ENCODE measurements at regions not wholly inside any gene's neighbourhood (a gene's known extent, or its start where the extent isn't known, plus 50 kb on each side); places are given as distances from the start of the nearest gene placed in this dataset.
"Not testable (repeated sequence)": the region's sequence is repeated elsewhere in the genome, so short reads cannot be mapped to it uniquely, and the experiment has no call there.

DNA sequence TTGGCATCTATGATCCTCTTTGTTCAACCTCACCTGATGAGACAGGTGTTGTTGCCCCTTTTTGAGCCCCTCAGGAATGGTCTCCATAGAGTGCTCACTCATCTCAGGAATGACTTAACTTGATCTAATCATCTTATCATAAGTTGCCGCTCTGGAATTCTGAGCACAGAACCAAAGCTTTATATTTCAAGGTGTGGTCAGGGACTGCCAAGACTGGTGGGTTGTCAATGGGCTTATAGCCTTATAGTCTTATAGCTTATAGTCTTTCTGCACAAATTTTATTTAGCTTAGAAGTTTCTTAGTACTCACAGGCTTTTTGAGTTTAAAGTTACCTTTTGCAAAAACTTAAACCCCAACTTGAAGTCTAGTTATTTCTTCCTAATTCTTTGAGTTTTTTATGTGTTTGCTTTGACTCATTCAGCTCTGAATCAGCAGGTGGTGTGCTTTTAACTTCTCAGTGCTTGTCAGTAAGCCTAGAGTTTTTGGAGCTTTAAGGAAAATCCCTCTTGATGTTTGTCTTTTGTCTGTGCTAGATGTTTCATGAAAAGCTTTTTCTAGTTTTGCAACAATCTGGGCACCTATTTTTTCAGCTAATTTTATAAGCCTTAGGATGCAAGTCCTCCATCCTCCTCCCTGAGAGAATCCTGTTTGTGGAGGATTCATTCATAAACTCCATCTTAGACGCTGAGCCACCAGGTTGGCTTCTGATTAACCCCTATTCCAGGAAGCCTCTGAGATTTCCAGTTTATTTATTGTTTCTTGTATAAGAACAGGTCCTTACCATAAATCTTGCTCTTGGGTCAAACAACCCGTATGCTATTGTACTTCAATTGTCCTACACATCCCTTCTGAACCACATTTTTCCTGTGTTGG lies 72.3 kb upstream of the SSTR4 start:
- H3K27me3 ChIP-seq, result peaks cover 5% of the 10 kb centered on the region
- no peaks in the 10 kb centered on the region for H3K36me3 ChIP-seq (replicated peaks in 1 of 2)
- DNase-seq, result no peak
- 69 to 76% (median 71%) methylated on average over 3 of the region's 3 CpGs for WGBS, 4 donors
- no peak overlapping the region for H3K4me3 ChIP-seq
- TF ChIP-seq, protein P1, sequence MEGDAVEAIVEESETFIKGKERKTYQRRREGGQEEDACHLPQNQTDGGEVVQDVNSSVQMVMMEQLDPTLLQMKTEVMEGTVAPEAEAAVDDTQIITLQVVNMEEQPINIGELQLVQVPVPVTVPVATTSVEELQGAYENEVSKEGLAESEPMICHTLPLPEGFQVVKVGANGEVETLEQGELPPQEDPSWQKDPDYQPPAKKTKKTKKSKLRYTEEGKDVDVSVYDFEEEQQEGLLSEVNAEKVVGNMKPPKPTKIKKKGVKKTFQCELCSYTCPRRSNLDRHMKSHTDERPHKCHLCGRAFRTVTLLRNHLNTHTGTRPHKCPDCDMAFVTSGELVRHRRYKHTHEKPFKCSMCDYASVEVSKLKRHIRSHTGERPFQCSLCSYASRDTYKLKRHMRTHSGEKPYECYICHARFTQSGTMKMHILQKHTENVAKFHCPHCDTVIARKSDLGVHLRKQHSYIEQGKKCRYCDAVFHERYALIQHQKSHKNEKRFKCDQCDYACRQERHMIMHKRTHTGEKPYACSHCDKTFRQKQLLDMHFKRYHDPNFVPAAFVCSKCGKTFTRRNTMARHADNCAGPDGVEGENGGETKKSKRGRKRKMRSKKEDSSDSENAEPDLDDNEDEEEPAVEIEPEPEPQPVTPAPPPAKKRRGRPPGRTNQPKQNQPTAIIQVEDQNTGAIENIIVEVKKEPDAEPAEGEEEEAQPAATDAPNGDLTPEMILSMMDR (IDR thresholded peaks at IDR 0.05), result no peak
- no peak for TF ChIP-seq POLR2A (IDR thresholded peaks at IDR 0.05)
- intact Hi-C loops (cut with DNase I), result no loop called here
- no peak overlapping the region for H3K27ac ChIP-seq
- no peaks in the 10 kb centered on the region for H3K4me1 ChIP-seq (replicated peaks in 1 of 2)
- H3K9me3 ChIP-seq (replicated peaks in 1 of 3), result no peaks in the 10 kb centered on the region

DNA sequence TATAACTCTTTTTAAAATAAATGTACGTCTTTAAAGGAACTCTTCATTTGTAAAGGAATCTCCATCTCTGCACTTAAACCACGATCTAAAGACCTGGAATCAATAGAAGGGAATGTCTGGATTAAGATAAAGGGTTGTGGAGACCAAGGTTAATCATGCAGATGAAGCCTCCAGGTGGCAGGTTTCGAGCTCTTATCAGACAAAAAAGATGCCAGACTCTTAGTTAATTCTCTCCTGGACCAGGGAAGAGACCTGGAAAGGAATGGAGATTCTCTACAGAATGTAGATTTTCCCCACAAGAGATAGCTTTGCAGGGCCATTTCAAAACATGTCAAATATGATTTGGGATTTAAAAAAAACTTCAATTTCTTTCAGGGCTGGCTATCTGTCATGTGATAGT lies 71.5 kb upstream of the SSTR4 start:
- H3K27me3 ChIP-seq, result peaks cover 11% of the 10 kb centered on the region
- TF ChIP-seq, protein P1 (IDR thresholded peaks at IDR 0.05), result no peak
- no peak for TF ChIP-seq POLR2A (IDR thresholded peaks at IDR 0.05)
- no peaks in the 10 kb centered on the region for H3K9me3 ChIP-seq (replicated peaks in 1 of 3)
- intact Hi-C loops (cut with DNase I), result no loop called here
- H3K27ac ChIP-seq, result no peak overlapping the region
- no peaks in the 10 kb centered on the region for H3K36me3 ChIP-seq (replicated peaks in 1 of 2)
- no peak for DNase-seq
- H3K4me1 ChIP-seq (replicated peaks in 1 of 2), result no peaks in the 10 kb centered on the region
- H3K4me3 ChIP-seq, result no peak overlapping the region
- WGBS, 4 donors, result 81 to 90% (median 85%) methylated on average over 3 of the region's 3 CpGs

DNA sequence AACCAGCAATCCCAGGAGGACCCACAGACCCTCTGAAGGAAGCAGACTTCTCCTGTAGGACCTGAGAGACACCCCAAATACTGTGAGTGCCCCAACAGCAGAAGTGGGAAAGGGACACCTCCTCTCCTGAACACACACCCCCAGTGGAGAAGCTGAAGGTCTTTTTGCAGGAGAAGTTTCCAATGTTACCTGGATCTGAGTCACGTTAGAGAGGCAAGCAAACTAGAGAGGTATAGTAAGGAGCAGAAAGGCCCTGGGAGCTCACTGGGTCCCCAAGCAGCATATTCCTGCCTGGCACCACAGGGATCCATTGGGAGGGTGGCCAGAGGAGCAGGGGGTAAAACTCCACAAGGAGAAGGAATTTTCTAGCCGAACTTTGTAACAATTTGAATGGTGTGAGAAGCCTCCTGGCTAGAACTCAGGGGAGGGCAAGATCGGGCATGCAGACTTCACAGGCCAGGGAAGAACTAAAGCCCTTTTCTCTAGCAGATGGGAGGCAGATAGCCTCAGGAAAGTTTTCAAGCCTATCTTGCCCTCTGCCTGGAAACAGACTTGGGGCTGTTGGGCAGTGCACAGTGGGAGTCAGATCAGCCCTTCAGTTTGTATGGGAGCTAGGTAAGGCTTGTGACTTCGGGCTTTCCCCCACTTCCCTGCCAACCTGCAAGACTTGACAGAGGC lies 68.2 kb upstream of the SSTR4 start:
- Histone ChIP-seq H3K9me3 (replicated peaks in 1 of 3) (peaks cover 0 to 2% (median 0%) of the 10 kb centered on the region in 3 donors), H3K27me3 (peaks cover 14% of the 10 kb centered on the region), H3K36me3 (replicated peaks in 1 of 2) (no peaks in the 10 kb centered on the region), H3K4me1 (replicated peaks in 1 of 2) (no peaks in the 10 kb centered on the region), H3K27ac (no peak overlapping the region), H3K4me3 (no peak overlapping the region)
- 65 to 84% (median 79%) methylated on average over 3 to 4 of the region's 4 CpGs for WGBS, 4 donors
- TF ChIP-seq, protein P1 (IDR thresholded peaks at IDR 0.05), result no peak
- no peak for TF ChIP-seq POLR2A (IDR thresholded peaks at IDR 0.05)
- intact Hi-C loops (cut with DNase I), result no loop called here
- DNase-seq, result no peak

DNA sequence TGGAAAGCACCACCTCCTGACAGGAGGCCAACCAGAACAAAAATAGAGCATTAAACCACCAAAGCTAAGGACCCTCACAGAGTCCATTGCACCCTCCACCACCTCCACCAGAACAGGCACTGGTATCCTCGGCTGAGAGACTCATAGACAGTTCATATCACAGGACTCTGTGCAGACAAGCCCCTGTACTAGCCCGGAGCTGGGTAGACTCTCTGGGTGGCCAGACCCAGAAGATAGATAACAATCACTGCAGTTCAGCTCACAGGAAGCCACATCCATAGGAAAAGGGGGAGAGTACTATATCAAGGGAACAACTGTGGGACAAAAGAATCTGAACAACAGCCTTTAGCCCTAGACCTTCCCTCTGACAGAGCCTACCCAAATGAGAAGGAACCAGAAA lies 67.4 kb upstream of the SSTR4 start:
- H3K36me3 ChIP-seq (replicated peaks in 1 of 2); DNase-seq; H3K4me3 ChIP-seq; H3K9me3 ChIP-seq (replicated peaks in 1 of 3); H3K4me1 ChIP-seq (replicated peaks in 1 of 2); intact Hi-C loops (cut with DNase I); H3K27ac ChIP-seq: not testable (repeated sequence)
- 69 to 86% (median 75%) methylated on average over 1 to 2 of the region's 2 CpGs for WGBS, 4 donors
- peaks cover 14% of the 10 kb centered on the region for H3K27me3 ChIP-seq

DNA sequence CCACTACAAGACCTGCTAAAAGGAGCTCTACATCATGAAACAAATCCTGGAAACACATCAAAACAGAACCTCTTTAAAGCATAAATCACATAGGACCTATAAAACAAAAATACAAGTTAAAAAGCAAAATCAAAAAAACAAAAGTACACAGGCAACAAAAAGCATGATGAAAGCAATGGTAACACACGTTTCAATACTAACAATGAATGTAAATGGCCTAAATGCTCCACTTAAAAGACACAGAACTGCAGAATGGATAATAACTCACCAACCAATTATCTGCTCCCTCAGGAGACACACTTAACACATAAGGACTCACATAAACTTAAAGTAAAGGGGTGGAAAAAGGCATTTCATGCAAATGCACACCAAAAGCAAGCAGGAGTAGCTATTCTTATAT lies 66.1 kb upstream of the SSTR4 start:
- DNase-seq; H3K36me3 ChIP-seq (replicated peaks in 1 of 2); H3K9me3 ChIP-seq (replicated peaks in 1 of 3); H3K27ac ChIP-seq; intact Hi-C loops (cut with DNase I); H3K4me3 ChIP-seq; H3K4me1 ChIP-seq (replicated peaks in 1 of 2): not testable (repeated sequence)
- 64 to 86% (median 76%) methylated on average over 1 of the region's 1 CpG for WGBS, 4 donors
- peaks cover 14% of the 10 kb centered on the region for H3K27me3 ChIP-seq

DNA sequence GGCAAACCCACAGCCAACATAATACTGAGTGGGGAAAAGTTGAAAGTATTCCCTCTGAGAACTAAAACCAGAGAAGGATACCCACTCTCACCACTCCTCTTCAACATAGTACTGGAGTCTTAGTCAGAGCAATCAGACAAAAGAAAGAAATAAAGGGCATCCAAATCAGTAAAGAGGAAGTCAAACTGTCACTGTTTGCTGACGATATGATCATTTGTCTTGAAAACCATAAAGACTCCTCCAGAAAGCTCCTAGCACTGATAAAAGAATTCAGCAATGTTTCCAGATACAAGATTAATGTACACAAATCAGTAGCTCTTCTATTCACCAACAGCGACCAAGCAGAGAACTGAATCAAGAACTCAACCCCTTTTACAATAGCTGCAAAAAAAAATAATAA lies 64.0 kb upstream of the SSTR4 start:
- not testable (repeated sequence) for H3K27ac ChIP-seq; H3K9me3 ChIP-seq (replicated peaks in 1 of 3); H3K36me3 ChIP-seq (replicated peaks in 1 of 2); H3K4me1 ChIP-seq (replicated peaks in 1 of 2); H3K4me3 ChIP-seq; DNase-seq
- H3K27me3 ChIP-seq, result peaks cover 20% of the 10 kb centered on the region
- intact Hi-C loops (cut with DNase I), result loop anchor here in 1 of 2 donors (10.0 kb wide), 1 partner anchor 276 kb away; no protein-coding TSS in a partner anchor
- WGBS, 4 donors, result 64 to 79% (median 67%) methylated on average over 2 of the region's 2 CpGs

Measured in adrenal gland (tissue), 9 donors.